AG08395 (cell line): ENCODE measurements at regions not wholly inside any gene's neighbourhood (a gene's known extent, or its start where the extent isn't known, plus 50 kb on each side); places are given as distances from the start of the nearest gene placed in this dataset.

Experiments
- DNase-seq: peaks from one replicate; pipeline ENCODE4 v3.0.0; 2012; ENCODE audit warnings: mixed read lengths, low spot score

- no peak for DNase-seq
Measured at GRCh38 chr6:50217841-50218240, 168.1 kb upstream of the DEFB112 start.

DNA sequence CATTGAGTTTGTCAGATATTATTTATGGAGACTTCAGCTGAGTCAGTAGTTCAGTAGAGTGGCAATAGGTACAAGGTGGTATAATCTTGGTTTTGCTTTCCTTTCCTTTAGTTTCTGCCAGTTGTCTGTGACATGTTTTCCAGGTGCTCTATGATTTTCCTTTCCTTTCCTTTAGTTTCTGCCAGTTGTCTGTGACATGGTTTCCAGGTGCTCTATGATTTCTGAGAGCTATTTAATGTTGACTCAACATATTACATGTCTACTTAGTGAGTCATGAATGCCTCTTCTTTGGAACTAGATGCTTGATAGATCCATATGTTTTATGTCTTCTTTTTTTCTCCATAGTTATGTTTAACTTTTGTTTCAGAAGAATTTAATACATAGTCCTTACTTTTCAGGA, 186.4 kb upstream of the DEFB112 start:
- DNase-seq: no peak

- DNase-seq: no peak
Measured at GRCh38 chr6:50239853-50240252, 190.1 kb upstream of the DEFB112 start.

GRCh38 chr6:50240986-50241385, 191.3 kb upstream of the DEFB112 start:
- DNase-seq: no peak

DNA sequence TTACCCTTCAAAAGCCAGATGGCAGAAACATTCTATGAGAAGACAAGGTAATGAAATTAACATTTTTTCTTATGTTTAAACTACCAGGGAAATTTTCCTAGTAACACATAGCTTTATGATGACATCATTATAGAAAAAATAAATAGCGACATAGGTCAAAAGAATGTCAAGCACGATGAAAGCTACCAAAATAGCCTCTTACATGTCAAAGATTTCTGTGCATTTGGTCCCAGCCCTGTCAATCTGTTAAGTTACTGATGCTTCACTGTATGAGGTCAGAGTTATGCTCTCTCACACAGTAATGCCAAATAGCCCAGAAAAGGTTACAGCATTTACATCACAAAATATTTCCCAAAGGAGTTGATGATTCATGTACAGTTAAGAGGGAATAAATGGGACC, 199.8 kb upstream of the DEFB112 start:
- no peak for DNase-seq

- DNase-seq: no peak
Measured at GRCh38 chr6:50257322-50257721, 207.6 kb upstream of the DEFB112 start.

DNA sequence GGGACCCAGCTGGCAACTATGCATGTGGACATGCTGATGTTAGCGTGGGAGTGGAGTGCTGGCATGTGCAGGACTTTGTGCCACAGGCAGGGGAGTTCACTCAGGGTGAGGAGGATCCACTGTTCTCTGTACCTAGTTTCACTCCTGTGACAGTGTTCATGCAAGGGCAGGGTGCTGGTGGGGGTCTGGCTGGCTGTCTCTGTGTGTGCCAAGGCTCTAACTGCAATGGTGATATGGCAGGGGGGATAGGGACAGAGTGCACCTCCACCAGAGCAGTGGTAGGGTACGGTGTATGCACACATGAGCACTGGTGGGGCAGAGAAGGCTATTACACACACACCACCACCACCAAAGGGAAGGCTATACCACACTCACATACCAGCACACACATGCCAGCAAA, 210.2 kb upstream of the DEFB112 start:
- DNase-seq: no peak

- DNase-seq: no peak
Measured at GRCh38 chr6:50264995-50265571, 215.4 kb upstream of the DEFB112 start.

DNA sequence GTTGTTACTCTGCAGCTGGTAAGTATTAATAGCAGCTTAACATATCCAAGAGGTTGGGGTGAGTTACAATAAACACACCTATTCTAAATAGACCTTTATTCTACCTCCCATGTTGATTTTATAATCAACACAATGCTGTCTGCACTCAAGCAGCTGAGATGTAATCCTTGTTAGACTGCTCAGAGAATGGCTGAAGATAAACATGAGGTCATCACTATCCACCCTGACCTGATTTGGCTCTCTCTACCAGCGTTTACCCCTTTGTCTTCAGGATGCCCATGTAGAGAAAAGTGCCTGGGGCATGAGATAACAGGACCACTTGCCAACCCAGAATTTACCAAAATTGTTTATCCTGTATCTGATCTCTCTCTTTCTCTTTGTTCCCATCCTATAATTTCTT, 220.7 kb upstream of the DEFB112 start:
- DNase-seq: no peak

GRCh38 chr6:50271266-50271665, 221.5 kb upstream of the DEFB112 start:
- DNase-seq: no peak

- DNase-seq: no peak
Measured at GRCh38 chr6:50271817-50272216, 222.1 kb upstream of the DEFB112 start.

DNA sequence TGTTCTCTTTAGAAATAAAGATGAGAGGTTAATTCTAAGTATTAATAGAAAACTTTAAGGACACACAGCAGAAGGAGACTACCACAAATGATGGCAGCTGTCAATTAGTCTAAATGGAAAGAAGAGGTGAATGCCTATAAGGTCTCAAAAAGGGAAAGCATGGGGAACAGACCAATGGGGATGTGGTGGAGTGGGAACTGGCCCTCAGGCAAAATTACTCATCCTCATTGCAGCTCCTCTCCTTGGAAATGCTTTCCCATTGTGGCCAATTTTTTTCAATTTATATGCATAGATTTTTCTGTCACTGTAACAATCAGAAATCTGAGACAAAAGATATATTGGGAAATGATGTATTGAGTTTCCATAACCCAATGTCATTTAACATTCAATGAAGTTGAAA, 222.9 kb upstream of the DEFB112 start:
- DNase-seq: no peak

GRCh38 chr6:50276771-50277261, 227.1 kb upstream of the DEFB112 start:
- no peak for DNase-seq

DNA sequence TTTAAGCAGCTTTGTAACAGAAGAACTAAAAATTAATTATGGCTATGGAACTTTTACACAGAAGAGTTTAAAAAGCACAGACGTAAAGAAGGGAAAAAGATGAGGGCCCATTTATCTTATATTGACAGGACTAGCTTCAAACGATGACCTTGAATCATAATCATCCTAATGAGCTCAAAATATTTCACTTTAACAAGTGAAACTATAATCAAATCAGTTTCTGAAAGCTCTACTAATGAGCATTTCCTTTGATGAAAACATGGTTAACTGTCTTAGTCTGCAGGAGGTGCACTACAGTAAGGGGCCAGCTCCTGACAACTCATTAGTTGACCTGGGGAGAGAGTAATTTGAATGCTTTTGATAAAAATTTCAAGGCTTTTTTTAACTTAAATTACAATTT, 228.0 kb upstream of the DEFB112 start:
- no peak for DNase-seq

- no peak for DNase-seq
Measured at GRCh38 chr6:50278663-50279062, 228.9 kb upstream of the DEFB112 start.

GRCh38 chr6:50285735-50286134, 236.0 kb upstream of the DEFB112 start:
- no peak for DNase-seq

DNA sequence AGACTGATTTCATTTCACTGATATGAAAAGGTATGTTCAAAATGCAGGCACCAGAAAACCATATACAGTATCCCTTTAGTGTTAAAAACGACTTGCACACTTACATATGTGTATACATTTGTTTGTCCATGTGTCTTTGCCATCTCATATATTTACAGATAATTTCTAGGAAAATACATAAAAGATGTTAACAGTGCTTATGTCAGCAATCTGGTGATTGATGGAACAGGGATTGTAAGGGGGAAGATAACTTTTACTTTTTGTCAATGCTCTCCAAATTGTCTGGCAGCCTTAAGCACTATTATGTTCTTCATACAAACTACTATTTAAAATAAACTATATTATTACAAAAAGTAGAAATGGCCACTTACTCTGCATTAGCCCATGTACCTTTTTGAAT, 238.5 kb upstream of the DEFB112 start:
- no peak for DNase-seq

DNA sequence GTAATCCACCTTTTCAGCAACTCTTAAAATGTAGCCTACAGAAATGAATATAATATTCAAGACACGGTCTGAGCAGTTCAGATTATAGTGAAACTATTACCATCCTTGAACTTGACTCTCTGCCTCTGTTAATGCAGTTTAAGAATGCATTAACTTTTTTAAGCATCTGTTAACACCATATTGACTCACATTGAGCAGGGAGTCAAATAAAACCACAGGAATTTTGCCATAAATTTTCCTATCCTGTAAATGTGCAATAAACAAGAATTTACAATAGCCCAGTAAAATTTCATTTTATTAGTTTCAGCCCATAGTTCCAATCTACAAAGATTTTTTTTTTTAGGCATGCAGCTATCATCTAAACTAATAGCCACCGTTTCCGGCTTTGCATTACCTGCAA, 239.2 kb upstream of the DEFB112 start:
- no peak for DNase-seq

GRCh38 chr6:50289366-50289765, 239.6 kb upstream of the DEFB112 start:
- DNase-seq: no peak

GRCh38 chr6:50301307-50301706, 251.6 kb upstream of the DEFB112 start:
- no peak for DNase-seq

GRCh38 chr6:50305660-50306059, 255.9 kb upstream of the DEFB112 start:
- peak; percentile 27 for DNase-seq

DNA sequence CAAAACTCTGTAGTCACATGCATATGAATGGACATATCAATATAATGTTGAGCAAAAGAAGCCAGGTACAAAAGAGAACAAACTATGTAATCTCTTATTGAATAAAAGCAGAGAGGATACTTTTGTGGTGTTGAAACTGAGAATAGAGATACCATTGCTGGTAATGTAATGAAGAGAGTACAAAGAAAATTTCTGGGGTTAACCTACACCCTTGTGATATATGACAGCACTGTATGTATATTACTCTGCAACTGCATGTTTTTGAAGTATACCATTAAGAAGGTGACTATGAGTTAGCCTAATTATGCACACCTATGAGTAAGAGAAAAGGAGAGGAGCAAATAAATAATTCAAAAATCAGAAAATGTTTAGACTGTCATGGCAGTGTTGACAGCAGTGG, 268.8 kb upstream of the DEFB112 start:
- no peak for DNase-seq

DNA sequence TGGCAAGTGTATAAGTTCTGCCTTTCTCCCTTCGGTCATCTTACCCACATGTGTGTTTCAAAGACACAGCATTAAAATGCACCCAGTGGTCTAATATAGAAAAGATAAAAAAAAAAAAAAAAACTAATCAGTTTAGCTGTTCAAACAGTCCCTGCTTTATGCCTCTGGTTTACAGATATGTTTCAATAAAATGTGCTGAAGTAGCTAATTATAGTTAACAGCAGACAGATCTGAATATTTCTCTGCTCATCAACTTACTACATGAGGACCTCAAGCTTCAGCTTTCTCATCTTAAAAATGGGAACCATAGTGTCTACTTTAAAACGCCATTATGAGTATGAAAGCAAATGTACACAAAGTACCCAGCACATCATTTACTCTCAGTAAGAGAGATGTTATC, 280.6 kb upstream of the DEFB112 start:
- no peak for DNase-seq

GRCh38 chr6:50330963-50331362, 281.2 kb upstream of the DEFB112 start:
- DNase-seq: no peak

- DNase-seq: no peak
Measured at GRCh38 chr6:50333696-50334095, 284.0 kb upstream of the DEFB112 start.
